SK-N-SH (cell line): ENCODE measurements at regions not wholly inside any gene's neighbourhood (a gene's known extent, or its start where the extent isn't known, plus 50 kb on each side); places are given as distances from the start of the nearest gene placed in this dataset.

Experiments used
- CTCF ChIP-seq: fragments of 200-600 bp; sonication (generic); IDR thresholded peaks from 2 replicates; pipeline ENCODE4 v1.6.1; 2017; ENCODE audit warnings: antibody characterized with exemption, mild to moderate bottlenecking, moderate library complexity
- EP300 ChIP-seq, 2 experiments: IDR thresholded peaks; 2 replicates each; pipeline versions ENCODE4 v1.4.0 to v1.6.1; 2012; ENCODE audit warnings: borderline replicate concordance in 1 of 2, low read depth in 1 of 2, low read length in 1 of 2
- EZH2phosphoT487 ChIP-seq: fragments of 200-600 bp; sonication (generic); IDR thresholded peaks from 2 replicates; pipeline ENCODE4 v1.6.1; 2017; ENCODE audit warnings: low read depth, mixed run types, mild to moderate bottlenecking, antibody characterized with exemption, moderate library complexity, borderline replicate concordance
- RAD21 ChIP-seq: IDR thresholded peaks from 2 replicates; pipeline ENCODE4 v1.6.1; 2012; ENCODE audit warnings: mild to moderate bottlenecking, low read length
- RFX5 ChIP-seq: IDR thresholded peaks from 2 replicates; pipeline ENCODE4 v1.6.1; 2012; ENCODE audit warnings: mild to moderate bottlenecking, improper control_type of control experiment, low read length

- TF ChIP-seq CTCF, result no peak
- no peak for TF ChIP-seq RAD21
- TF ChIP-seq EZH2phosphoT487, result no peak
- no peak for TF ChIP-seq RFX5
- no peak for TF ChIP-seq EP300 (IDR thresholded peaks at IDR 0.05; ENCODE audit: borderline replicate concordance in 1 of 2, low read depth in 1 of 2, low read length in 1 of 2)
Measured at GRCh38 chr2:21281384-21281783, 157.6 kb downstream of the TDRD15 start.
